ENCODE measurements at regions not wholly inside any gene's neighbourhood (a gene's known extent, or its start where the extent isn't known, plus 50 kb on each side); places are given as distances from the start of the nearest gene placed in this dataset.

DNA sequence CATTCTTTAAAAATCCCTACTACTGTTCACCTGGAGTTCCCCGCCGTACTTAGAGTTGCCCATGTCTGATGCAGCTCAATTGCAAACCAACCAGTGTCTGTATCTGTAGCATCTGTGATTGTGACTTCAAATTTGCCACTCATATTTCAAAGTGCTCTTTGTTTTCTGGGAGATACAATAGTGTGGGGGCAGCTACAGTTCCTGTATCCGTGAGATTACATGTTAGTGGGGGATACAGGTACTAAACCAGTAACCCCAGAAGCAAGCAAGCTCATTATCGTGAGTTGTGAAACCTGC lies 140.9 kb downstream of the ANKRD60 start:
- DNase-seq: peak in 1 of 3 experiments; percentile 36

DNA sequence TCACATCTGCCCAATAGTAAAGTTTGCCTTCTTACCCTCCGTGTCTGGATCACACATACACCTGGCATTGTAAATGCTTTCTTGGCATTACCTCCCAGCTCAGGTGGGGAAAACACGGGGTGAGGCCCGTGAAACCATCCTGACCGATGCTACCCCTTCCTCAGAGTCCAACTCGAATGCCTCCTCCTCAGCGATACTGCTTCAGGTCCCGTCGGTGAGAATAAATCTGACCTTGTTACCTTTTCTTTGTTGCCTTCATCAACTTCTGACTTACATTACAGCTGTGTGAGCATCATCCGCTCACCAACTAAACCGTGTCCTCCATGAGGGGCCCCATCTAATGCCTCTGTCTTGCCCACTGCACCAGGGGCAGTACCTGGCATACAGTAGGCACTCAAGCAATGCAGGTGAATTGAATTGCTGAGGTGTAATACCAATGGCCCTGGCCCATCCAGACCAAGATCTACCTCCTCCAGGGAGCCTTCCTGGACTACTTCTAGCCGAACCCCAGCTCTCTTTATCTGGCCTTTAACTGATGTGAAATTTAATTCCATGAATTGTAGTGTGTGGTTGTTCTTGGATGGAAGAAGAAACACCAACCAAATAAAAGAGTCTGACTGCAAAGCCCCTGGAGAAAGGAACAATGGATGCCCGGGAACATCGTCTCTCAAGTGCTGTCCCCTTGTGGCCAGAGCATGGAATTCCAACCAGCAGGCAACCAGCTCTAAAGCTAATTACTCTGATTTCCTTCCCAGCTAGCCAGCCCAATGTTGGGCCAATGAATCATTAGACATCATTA lies 141.5 kb downstream of the ANKRD60 start:
- DNase-seq: peak; percentile 9 to 86 (median 59)

DNA sequence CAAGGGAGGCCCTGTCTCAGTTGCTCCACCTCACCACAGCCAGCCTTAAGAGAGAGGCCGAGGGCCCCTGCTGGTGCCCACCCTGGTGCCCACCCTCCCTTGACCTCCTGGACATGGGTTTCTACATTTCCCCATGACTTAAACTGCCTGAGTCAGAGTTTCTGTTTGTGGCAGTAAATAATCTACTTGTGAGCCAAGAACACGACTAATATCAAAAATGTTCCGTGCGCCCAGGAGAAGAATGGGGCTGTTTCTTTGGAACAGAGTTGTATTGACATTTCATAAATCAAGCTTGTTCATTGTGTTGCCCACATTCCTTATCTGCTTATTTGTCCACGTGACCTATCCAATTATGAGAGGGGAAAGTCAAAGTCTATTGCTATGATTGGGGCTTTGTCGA lies 143.5 kb downstream of the ANKRD60 start:
- DNase-seq: no peak

DNA sequence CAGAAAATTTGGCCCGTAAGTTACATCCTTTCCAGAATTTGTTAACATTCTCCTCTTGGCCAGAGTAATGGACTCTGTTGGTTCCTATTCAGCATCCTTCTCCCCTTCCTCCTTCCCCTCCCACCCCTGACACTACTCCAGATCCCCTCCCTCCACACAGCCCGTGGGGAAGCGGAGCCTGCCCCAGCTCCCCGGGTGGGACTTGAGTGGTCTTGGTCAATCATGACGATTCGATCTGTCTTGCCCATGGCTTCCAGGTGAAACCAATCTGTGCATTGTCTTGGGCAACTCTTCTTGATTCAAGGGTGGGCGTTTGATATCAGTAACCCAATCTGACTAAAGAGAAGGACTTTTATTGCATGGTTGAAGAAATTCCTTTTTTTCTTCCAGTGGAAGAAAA lies 143.9 kb downstream of the ANKRD60 start:
- no peak for DNase-seq

DNA sequence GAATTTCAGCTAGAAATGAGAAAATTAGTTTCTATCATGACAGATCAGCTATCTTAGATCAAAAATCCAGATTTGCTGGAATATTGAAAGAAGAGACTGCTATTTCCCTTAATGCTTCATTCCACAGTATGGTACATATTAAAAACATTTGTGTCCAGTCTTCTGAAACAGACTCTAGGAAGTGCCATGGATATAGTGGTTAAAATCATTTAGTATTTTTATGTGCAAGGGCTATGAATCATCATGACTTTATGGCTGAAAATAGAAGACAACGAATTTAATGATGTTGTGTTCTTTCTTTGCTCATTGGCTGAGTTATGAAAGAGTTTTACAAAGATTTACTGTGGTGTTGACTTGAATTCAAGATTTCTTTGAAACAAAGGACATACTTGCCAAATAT lies 146.6 kb downstream of the ANKRD60 start:
- no peak for DNase-seq

DNA sequence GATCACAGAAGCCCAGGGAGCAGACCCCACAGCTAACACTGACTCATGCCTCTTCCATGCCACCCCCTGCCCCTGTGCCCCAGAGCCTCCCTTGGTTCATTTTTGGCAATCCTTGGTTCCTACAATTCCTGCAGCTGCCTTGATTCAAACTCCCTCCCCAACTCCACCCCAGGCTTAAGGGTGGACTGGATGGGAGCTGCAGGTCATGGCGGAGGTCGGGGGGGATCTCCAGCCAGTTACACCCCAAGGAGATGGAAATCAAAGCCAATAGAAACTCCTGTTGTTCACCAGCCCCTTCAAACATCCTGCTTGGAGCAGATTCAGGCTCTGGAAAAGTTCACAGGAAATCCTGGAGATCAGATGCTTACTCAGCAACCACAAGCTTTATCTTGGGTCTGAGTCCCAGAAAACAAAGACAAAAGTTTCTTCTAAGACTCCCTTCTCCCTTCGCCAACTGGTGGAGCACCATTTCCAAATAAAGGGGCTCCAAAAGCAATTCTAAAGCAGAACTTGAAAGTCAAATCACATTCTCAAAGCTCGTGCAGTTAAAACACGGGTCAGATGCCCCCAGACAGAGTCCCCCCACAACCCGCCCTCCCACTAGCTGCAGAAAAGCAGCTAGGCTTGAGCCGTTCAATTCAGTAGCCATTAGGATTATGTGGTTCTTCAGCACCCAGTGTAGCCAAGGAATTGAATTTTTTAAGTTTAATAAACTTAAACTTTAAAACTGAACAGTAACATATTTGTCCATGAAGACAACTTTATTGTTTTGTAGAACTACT lies 149.5 kb downstream of the ANKRD60 start:
- no peak for DNase-seq

DNA sequence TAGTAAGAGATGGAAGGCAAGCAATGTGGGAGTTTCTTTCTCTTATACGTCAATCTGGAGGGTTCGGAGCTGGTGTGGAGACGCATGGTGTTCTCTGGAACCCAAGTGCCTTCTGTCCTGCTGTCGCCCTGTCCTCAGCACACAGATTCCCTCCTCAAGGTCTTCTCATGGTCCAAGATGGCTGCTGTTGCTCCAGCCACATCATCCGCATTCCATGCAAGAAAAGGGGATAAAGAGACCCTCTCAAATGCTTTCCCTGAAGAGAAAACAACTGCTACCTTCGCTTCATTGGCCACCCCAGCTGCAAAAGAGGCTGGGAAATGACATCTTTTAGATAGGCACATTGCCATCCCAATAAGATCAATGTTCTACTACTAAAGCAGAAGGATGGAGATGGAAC lies 151.2 kb downstream of the ANKRD60 start:
- DNase-seq: no peak

DNA sequence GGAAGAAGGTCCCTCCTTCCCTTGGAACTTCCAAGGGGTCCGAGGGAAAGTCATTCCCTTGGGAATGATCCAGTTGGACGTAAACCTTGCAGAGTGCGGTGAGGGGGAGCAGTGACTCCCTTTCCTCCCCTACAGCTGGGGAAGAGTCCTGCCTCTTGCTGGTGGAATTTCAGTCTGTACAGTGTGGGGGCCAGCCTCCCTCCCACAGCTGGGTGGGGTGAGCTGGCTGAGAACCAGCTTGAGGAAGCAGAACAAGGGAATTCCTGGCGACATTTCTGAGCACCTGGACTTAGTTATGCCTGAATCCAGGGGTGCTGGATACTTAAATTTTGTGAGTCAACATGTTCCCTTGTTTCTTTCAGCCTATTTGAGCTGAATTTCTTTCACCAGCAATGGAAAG lies 152.0 kb downstream of the ANKRD60 start:
- no peak for DNase-seq

DNA sequence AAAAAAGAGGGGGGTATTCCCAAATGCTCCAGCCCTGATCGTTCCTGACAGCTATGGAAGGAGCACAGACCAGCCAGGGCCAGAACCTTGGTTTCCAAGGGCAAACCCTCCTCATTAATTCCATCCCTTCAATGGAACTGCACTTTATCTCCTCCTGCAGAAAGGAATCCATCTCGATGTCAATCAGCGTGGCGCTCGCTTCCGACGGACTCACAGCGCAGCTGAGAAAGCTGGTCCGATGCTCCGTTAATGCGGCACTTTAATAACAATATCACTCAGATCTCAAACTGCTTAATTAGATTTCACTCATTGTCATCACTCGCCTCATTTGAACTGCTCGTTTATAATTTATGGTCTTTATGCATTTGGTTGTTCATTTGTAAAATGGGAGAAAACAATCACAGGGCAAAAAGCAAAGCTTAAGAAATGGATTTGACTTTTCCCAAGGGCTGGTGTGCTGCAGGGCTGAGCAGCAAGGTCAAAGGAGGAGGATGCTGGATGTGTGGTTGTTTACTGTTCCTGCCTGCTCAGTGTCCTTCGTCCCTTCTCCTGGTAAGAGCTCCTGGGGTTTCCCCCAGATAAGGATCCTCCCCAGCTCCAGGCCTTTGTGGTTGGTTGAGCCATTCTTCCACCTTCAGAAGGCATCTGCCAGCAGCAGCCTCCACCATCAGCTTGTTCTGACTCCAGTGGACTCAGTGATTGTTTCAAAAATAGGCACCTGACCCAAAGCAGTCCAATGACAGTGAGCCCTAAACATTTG lies 152.7 kb downstream of the ANKRD60 start:
- peak in 1 of 3 experiments; percentile 35 for DNase-seq

DNA sequence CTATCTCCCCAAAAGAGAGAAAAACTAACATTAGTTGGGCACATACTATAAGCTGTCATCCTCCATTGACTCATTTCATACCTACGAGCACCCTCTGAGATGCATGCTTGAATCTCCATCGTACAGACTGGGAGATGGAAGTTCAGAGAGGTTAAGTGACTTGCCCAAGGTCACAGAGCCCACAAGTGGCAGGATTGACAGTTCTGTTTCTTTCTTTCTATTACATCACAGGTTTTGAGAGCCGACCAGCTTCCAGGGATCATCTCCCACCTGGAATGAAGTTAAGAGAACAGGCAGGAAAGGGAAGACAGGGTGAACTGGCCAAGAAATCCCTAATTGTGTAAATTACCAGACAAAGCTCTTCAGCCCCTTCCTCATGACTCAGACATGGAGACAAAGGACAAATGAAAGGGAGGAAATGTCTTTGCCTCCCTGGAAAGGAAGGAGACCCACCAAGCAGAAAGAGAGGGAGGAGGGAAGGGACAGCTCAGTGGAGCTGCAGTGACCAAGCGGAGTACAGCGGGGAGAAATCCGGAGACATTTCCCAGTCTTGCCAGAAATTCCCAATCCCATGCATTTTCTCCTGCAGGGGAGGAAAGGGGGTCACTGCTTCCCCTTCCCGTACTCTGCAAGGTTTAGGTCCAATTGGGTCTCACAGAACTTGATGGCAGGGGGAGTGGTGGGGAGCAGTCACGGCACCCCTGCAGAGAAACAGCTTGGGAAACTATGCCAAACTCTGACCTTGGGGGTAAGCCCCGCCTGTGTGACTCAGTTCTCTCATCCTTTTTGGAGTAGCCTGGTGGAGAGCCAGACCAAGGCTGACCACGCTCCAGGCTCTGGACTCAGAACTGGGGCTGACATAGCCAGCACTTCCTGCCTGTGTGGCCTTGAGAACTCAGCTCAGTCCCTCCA lies 154.3 kb downstream of the ANKRD60 start:
- no peak for DNase-seq

DNA sequence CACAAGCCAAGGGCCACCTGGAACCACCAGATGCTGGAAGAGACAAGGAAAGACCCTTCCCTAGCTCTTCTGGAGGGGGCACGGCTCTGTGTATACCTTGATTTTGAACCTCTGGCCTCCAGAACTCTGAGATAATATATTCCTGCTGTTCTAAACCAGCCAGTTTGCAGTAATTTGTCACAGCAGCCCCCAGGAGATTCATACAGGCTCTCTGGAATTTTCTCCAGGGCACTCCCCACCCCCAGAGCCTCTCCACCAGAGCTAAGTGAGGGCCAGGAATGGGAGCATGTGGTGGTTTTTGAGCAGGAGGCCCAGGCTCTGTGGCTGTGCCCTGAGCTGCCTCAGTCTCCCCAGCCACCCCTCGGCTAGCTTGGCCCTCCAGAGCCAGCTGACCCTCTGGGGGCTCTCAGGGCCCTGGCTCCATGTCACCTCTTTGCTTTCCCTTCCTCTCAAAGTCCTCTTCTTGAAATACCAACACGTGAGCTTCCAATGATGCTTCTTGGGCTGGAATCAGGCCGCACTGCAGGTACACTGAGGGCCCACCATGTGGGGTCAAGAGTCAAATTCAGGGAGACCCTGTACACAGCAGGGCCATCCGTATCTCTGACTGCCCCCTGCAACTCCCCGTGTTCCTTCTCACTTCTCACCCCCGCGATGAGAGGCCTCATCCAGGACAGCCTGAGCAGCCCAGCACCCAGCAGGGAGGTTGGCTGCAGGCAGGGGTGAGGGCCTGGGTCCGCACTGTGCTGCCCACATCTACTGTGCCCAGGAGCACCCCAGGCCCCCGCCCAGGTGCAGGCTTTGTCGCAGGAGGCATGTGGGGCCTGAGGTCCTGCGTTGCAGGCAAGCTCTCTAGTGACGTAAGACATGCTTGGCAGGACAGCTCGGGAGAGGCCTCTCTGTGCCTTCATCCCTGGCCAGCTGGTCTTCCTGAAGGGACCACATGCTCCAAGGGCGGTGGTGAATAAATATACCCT lies 155.5 kb downstream of the ANKRD60 start:
- no peak for DNase-seq

DNA sequence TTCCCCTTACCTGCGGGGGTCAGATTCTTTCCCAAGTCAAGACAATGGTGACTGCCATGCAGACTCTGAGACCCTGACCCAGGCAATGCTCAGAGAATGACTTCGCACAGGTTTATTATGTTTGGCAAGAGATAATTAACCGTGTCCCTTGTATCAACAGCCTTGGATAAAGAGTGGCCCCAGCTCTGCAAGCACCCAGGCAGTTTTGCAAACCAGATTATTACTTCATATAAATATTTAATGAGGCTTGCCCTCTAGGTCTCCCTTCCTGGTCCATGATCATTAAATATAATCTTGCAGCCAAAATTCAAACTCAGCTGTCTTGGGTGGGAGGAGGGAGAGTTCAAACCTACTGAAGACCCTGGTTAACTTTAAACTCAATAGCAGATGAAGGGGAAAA lies 156.5 kb downstream of the ANKRD60 start:
- DNase-seq: peak in 2 of 3 experiments; percentile 9 to 51

DNA sequence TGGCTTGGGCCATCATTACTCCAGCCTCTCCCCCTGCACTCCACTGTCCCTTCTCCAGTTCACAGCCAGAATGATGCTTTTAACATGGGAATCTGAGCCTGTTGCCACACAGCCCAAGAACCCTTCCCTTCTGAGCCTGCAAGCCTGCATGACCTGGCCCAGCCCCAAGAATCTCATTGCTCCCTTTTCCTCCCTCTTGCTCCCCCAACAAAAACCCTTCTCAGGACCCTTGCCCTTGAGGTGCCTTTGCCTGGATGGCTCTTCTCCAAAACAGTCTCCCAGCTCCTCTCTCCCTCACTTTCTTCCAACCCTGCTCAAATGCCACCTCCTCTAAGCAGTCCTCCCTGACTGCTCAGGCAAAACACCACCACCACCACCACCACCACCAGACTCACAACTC lies 157.2 kb downstream of the ANKRD60 start:
- no peak for DNase-seq

DNA sequence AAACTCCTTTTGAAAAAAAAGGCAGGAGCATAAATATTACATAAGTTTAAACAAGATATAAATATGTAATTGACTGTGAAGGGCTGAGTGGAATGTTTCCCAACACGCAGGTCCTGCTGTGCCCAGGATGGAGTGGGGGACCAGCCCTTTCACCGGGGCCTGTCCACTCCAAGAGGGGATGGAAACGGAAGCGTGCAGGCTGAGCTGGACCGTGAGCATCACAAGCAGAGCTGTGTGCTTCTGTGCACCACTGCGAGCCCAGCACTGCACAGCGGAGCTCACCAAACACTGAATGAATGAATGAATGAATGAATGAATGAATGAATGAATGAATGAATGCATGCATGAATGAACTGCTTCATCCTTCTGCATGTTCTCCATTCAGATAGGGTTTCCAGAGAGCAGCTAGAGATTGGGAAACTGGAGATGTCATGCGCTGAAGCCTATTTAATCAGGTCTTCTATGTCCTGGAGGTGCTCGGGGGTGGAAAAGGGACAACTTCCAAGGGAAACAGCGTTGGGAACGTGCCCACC lies 157.7 kb downstream of the ANKRD60 start:
- no peak for DNase-seq

DNA sequence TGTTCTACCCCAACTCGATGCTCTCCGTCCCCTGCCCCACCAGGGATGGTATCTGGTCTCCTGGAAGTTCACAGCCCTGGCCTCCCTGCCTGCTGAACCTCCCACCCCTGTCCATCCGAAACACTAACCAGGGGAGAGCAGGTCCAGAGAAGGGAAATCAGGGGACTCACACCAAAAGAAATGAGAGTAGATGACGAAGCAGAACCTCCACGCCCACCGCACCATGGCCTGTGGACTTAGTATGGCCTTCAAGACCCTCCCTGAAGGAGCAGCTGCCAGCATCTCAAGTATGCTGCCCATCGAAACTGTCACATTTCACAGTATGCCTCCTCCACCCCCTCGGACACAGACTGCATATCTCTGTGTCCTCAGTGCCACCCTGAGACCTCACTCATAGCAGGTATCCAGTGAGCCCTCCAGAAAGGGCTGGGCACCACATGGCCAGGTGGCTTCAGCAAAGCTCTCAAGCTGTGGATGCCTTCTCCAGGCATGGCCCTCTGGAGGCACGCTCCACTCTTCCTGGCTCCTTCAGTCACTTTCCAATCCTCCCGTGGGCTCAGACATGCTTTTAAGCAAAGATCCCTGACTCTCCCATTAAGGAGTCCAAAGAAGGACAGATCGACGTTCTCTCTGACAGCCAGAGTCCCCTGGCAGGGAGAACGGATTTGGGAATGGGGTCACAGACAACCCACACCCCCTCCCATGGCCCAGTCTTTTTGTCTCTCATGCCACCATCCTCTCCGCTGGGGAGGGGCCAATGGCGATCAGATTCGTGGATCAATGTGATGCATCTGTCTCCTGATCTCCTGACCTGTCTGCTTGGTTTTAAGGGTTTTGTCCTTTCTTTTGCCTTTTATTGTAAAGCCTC lies 158.4 kb downstream of the ANKRD60 start:
- DNase-seq: no peak

DNA sequence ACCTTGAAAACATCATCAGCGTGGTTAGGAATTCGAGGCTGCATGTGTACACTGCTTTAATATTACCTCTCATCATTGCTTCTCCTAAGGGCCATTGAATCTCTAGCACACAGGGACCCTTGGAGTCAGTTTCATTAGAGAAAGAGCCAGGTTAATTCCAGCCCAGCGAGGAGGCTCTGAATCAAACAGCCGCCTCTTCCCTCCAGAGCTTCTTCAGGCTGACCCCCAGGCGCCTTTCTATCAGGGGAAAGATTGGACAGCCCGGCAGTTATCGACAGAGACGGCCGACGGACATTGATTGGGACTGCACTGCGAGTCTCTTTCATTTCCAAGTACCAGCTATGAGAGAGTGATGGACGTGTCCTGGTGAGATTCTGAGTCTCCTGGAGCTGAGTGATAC lies 159.2 kb downstream of the ANKRD60 start:
- no peak for DNase-seq

DNA sequence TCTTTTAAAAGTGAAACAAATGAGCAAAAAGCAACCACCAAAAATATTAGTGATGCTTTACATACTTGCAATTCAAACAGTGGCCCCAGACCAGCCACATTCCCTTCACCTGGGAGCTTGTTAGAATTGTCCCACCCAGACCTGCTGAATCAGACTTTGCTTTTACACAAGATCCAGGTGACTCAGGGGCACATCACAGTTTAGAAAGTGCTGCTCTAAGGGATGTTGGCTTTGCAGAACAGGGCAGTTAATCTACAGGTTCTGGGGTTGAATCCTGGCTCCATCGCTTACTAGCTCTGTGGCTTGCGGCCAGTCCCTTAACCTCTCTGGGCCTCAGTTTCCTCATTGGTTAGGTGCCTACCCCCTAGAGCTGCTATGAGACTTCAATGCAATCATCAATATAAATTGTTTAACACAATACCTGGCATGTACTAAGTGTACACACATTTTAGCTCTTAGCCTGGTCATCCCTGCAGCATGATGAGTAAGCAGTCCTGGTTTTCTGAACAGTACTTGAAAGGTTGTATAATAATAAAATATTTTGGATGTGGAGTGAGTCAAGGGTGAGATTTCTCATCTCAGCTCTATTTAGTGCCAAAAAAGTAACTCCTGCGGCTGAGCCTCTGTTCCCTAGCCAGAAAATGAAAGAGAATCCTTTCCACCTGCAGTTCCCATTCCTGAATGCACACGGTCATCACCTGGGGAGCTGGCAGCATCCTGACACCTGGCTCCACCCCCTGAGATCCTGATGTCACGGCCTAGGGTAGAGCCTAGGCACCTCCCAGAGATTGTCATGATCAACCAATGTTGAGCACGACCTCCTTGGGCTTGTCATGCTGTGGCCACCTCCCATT lies 162.7 kb downstream of the ANKRD60 start:
- peak in 2 of 3 experiments; percentile 20 to 30 for DNase-seq

DNA sequence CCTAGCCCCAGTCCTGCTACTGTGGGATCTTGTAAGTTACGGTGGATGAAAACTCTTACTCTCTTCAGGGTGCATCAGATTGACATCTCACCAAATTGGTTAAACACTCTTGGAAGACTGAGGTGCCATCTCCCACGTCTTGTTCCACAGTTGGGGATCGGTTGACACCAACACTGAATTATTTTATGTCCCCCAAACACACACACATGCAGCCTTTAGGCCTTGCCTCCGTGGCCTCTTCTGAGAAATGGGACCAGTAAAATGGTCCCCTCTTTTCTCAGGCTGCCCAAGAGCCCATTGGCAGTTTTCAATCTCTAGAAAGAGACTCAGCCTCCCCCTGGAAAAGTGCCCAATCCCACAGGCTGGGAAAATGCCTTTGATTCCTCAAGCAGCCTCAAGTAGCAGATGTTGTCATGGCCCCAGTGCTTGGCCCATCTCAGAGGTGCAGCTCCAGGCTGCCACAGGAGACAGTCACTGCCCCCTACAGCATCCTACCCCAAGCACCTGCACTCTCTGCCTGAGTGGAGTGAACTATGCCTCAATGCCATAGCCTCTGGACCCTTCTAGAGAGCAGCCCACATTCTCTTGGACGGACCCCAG lies 163.9 kb downstream of the ANKRD60 start:
- DNase-seq: no peak

DNA sequence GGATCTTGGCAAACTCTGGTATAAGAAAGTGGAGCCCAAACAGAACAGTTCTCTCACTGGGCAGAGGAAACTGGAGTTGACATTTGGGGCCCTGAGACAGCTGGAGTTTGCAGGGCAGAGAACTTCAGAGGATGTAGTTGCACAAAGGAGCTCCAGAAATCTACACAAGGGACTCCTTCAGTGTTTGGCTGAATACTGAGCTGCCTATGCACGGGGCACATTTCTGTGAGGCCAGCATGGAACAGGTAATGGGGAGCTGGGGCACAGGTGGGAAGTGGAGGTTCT lies 169.3 kb downstream of the ANKRD60 start:
- DNase-seq: no peak

Data from NCI-H1417 (cell line).